Thoracic aorta (tissue), 2 donors: ENCODE measurements at regions not wholly inside any gene's neighbourhood (a gene's known extent, or its start where the extent isn't known, plus 50 kb on each side); places are given as distances from the start of the nearest gene placed in this dataset.

Experiments used
- ATAC-seq: fragments of 150-250 bp; one replicate; pipeline ENCODE4 v1.8.0; 2017; ENCODE audit warnings: low read depth; ENCODE audit not compliant: insufficient number of reproducible peaks, low FRiP score
- DNase-seq: peaks from one replicate; pipeline ENCODE4 v3.0.0-alpha.2; 2020; ENCODE audit warnings: low spot score
- H3K27ac ChIP-seq, 2 donors: fragments of 200-600 bp; sonication (generic); 1 replicate in 1 of 2; 2 replicates in 1 of 2; pipeline ENCODE4 v1.5.1; 2016; ENCODE audit warnings: mild to moderate bottlenecking in 2 of 2, moderate library complexity in 2 of 2
- H3K27me3 ChIP-seq: fragments of 200-600 bp; sonication (generic); replicated peaks from 2 replicates; pipeline ENCODE4 v1.6.0; 2016; ENCODE audit warnings: mild to moderate bottlenecking; ENCODE audit not compliant: insufficient read depth
- H3K36me3 ChIP-seq: fragments of 200-600 bp; sonication (generic); one replicate; pipeline ENCODE4 v1.5.1; 2016
- H3K4me1 ChIP-seq, 2 donors: fragments of 200-600 bp; sonication (generic); 1 replicate in 1 of 2; 2 replicates in 1 of 2; pipeline versions ENCODE4 v1.5.1 to v1.6.0; 2016; ENCODE audit warnings: low read depth in 2 of 2, mild to moderate bottlenecking in 1 of 2; ENCODE audit not compliant: control insufficient read depth in 1 of 2
- H3K4me3 ChIP-seq: fragments of 200-600 bp; sonication (generic); 2 replicates; pipeline ENCODE4 v1.5.1; 2016; ENCODE audit warnings: mild to moderate bottlenecking
- H3K9me3 ChIP-seq: fragments of 200-600 bp; sonication (generic); 2 replicates; pipeline ENCODE4 v1.5.1; 2016
- CTCF ChIP-seq: fragments of 200-600 bp; sonication (generic); IDR thresholded peaks from one replicate; pipeline ENCODE4 v1.5.1; 2019; ENCODE audit warnings: antibody characterized with exemption

- ATAC-seq: no peak
- no peak for TF ChIP-seq CTCF
- DNase-seq: no peak
Measured at GRCh38 chr14:44778604-44779003, 183.1 kb downstream of the KLHL28 start.

GRCh38 chr14:44777584-44777983 lies 184.2 kb downstream of the KLHL28 start:
- DNase-seq (no peak), ATAC-seq (no peak)
- TF ChIP-seq CTCF: no peak
- Histone ChIP-seq H3K27ac (no peak overlapping the region), H3K4me1 (no peaks in the 10 kb centered on the region), H3K4me3 (no peak overlapping the region), H3K27me3 (no peaks in the 10 kb centered on the region), H3K9me3 (no peaks in the 10 kb centered on the region), H3K36me3 (no peaks in the 10 kb centered on the region)

More at GRCh38 chr14:44778604-44779003, 183.1 kb downstream of the KLHL28 start:
- H3K27me3 ChIP-seq: no peaks in the 10 kb centered on the region
- H3K4me3 ChIP-seq: no peak overlapping the region
- H3K36me3 ChIP-seq: no peaks in the 10 kb centered on the region
- H3K9me3 ChIP-seq: no peaks in the 10 kb centered on the region
- H3K27ac ChIP-seq: no peak overlapping the region
- no peaks in the 10 kb centered on the region for H3K4me1 ChIP-seq

- DNase-seq (no peak), ATAC-seq (no peak)
- Histone ChIP-seq H3K4me1 (no peaks in the 10 kb centered on the region), H3K9me3 (no peaks in the 10 kb centered on the region), H3K27ac (no peak overlapping the region), H3K36me3 (no peaks in the 10 kb centered on the region), H3K4me3 (no peak overlapping the region), H3K27me3 (no peaks in the 10 kb centered on the region)
- no peak for TF ChIP-seq CTCF
Measured at GRCh38 chr14:44775248-44775647, 186.5 kb downstream of the KLHL28 start.

- ATAC-seq (no peak), DNase-seq (no peak)
- H3K27ac ChIP-seq: no peak overlapping the region
- H3K4me1 ChIP-seq: no peaks in the 10 kb centered on the region
- no peaks in the 10 kb centered on the region for H3K27me3 ChIP-seq
- no peaks in the 10 kb centered on the region for H3K36me3 ChIP-seq
- no peak overlapping the region for H3K4me3 ChIP-seq
- H3K9me3 ChIP-seq: no peaks in the 10 kb centered on the region
- no peak for TF ChIP-seq CTCF
Measured at GRCh38 chr14:44774396-44774795, 187.4 kb downstream of the KLHL28 start.

- H3K27me3 ChIP-seq: no peaks in the 10 kb centered on the region
- H3K4me3 ChIP-seq: no peak overlapping the region
- H3K4me1 ChIP-seq: no peaks in the 10 kb centered on the region
- H3K9me3 ChIP-seq: no peaks in the 10 kb centered on the region
- H3K36me3 ChIP-seq: no peaks in the 10 kb centered on the region
- TF ChIP-seq CTCF: no peak
- H3K27ac ChIP-seq: no peak overlapping the region
- DNase-seq (no peak), ATAC-seq (no peak)
Measured at GRCh38 chr14:44771496-44771895, 190.3 kb downstream of the KLHL28 start.
